Fibroblast of skin of abdomen (primary cell): ENCODE measurements at regions not wholly inside any gene's neighbourhood (a gene's known extent, or its start where the extent isn't known, plus 50 kb on each side); places are given as distances from the start of the nearest gene placed in this dataset.
A peak's percentile ranks its signal among the peaks of the same experiment; 100 is the strongest.
"Not testable (repeated sequence)": the region's sequence is repeated elsewhere in the genome, so short reads cannot be mapped to it uniquely, and the experiment has no call there.

Experiments used
- DNase-seq: peaks from one replicate; pipeline ENCODE4 v3.0.0-alpha.2; 2013

- no peak for DNase-seq
These were observed 522.4 kb upstream of the NAALADL2 start for GRCh38 chr3:174336784-174337183.

GRCh38 chr3:174337227-174337626 is 521.9 kb upstream of the NAALADL2 start:
- no peak for DNase-seq

GRCh38 chr3:174340624-174341587 is 518.2 kb upstream of the NAALADL2 start:
- no peak for DNase-seq

GRCh38 chr3:174342171-174342570 is 517.0 kb upstream of the NAALADL2 start:
- DNase-seq, result peak; percentile 80

- peak; percentile 87 for DNase-seq
These were observed 516.1 kb upstream of the NAALADL2 start for GRCh38 chr3:174342941-174343501.

- no peak for DNase-seq
These were observed 513.0 kb upstream of the NAALADL2 start for GRCh38 chr3:174346141-174346540.

GRCh38 chr3:174346571-174346970 is 512.6 kb upstream of the NAALADL2 start:
- no peak for DNase-seq

- DNase-seq, result no peak
These were observed 511.5 kb upstream of the NAALADL2 start for GRCh38 chr3:174347474-174348138.

- DNase-seq, result no peak
These were observed 506.9 kb upstream of the NAALADL2 start for GRCh38 chr3:174352227-174352626.

GRCh38 chr3:174355505-174355904 is 503.6 kb upstream of the NAALADL2 start:
- no peak for DNase-seq

- no peak for DNase-seq
These were observed 502.5 kb upstream of the NAALADL2 start for GRCh38 chr3:174356596-174356995.

GRCh38 chr3:174358252-174358651 is 500.9 kb upstream of the NAALADL2 start:
- DNase-seq, result no peak

- DNase-seq, result no peak
These were observed 496.6 kb upstream of the NAALADL2 start for GRCh38 chr3:174362556-174362955.

- DNase-seq, result peak; percentile 16
These were observed 495.9 kb upstream of the NAALADL2 start for GRCh38 chr3:174363256-174363655.

GRCh38 chr3:174365796-174366195 is 493.3 kb upstream of the NAALADL2 start:
- no peak for DNase-seq

- not testable (repeated sequence) for DNase-seq
These were observed 492.2 kb upstream of the NAALADL2 start for GRCh38 chr3:174366904-174367303.

- no peak for DNase-seq
These were observed 482.8 kb upstream of the NAALADL2 start for GRCh38 chr3:174376346-174376745.

GRCh38 chr3:174377096-174377495 is 482.0 kb upstream of the NAALADL2 start:
- no peak for DNase-seq

- DNase-seq, result no peak
These were observed 481.4 kb upstream of the NAALADL2 start for GRCh38 chr3:174377684-174378083.

GRCh38 chr3:174382878-174383277 is 476.3 kb upstream of the NAALADL2 start:
- no peak for DNase-seq

- DNase-seq, result peak; percentile 46
These were observed 471.4 kb upstream of the NAALADL2 start for GRCh38 chr3:174387736-174388135.

- peak; percentile 25 for DNase-seq
These were observed 461.3 kb upstream of the NAALADL2 start for GRCh38 chr3:174397848-174398247.

GRCh38 chr3:174398761-174399160 is 460.4 kb upstream of the NAALADL2 start:
- no peak for DNase-seq
